Activated CD8-positive, alpha-beta memory T cell treated with anti-CD3 and anti-CD28 coated beads, Interleukin-2, amount 50 U/mL, for 24 hours (primary cell): ENCODE measurements at regions not wholly inside any gene's neighbourhood (a gene's known extent, or its start where the extent isn't known, plus 50 kb on each side); places are given as distances from the start of the nearest gene placed in this dataset.

ENCODE experiments used
- DNase-seq: peaks from one replicate; pipeline ENCODE4 v3.0.0-alpha.2; 2020; ENCODE audit errors: extremely low read depth

- DNase-seq: no peak
Measured at GRCh38 chr4:178395798-178396197, 953.6 kb upstream of the AGA start.

- DNase-seq: no peak
Measured at GRCh38 chr4:178412455-178412854, 970.2 kb upstream of the AGA start.

- DNase-seq: no peak
Measured at GRCh38 chr4:178414042-178414441, 971.8 kb upstream of the AGA start.

GRCh38 chr4:178414881-178415446, 972.7 kb upstream of the AGA start:
- no peak for DNase-seq

GRCh38 chr4:178415925-178416324, 973.7 kb upstream of the AGA start:
- no peak for DNase-seq

- DNase-seq: no peak
Measured at GRCh38 chr4:178423366-178423765, 981.1 kb upstream of the AGA start.

GRCh38 chr4:178426871-178427270, 984.6 kb upstream of the AGA start:
- DNase-seq: no peak

GRCh38 chr4:178427663-178428062, 985.4 kb upstream of the AGA start:
- no peak for DNase-seq

GRCh38 chr4:178448372-178449035, 1006.3 kb upstream of the AGA start:
- no peak for DNase-seq

- DNase-seq: no peak
Measured at GRCh38 chr4:178450614-178451013, 1008.4 kb upstream of the AGA start.

- no peak for DNase-seq
Measured at GRCh38 chr4:178453057-178453456, 1010.8 kb upstream of the AGA start.

GRCh38 chr4:178457286-178457685, 1015.0 kb upstream of the AGA start:
- DNase-seq: no peak

GRCh38 chr4:178462710-178463109, 1020.5 kb upstream of the AGA start:
- no peak for DNase-seq

- DNase-seq: no peak
Measured at GRCh38 chr4:178463747-178464146, 1021.5 kb upstream of the AGA start.

GRCh38 chr4:178470996-178471784, 1029.0 kb upstream of the AGA start:
- no peak for DNase-seq

GRCh38 chr4:178471994-178472393, 1029.8 kb upstream of the AGA start:
- no peak for DNase-seq

GRCh38 chr4:178480105-178480504, 1037.9 kb upstream of the AGA start:
- no peak for DNase-seq

GRCh38 chr4:178480881-178481280, 1038.6 kb upstream of the AGA start:
- DNase-seq: no peak

- DNase-seq: no peak
Measured at GRCh38 chr4:178481564-178481963, 1039.3 kb upstream of the AGA start.

GRCh38 chr4:178523038-178523437, 1080.8 kb upstream of the AGA start:
- DNase-seq: no peak

- DNase-seq: no peak
Measured at GRCh38 chr4:178535939-178536579, 1093.8 kb upstream of the AGA start.

GRCh38 chr4:178553201-178553600, 1111.0 kb upstream of the AGA start:
- no peak for DNase-seq

GRCh38 chr4:178554352-178554751, 1112.1 kb upstream of the AGA start:
- DNase-seq: no peak
